GM12878 (cell line): ENCODE measurements at regions not wholly inside any gene's neighbourhood (a gene's known extent, or its start where the extent isn't known, plus 50 kb on each side); places are given as distances from the start of the nearest gene placed in this dataset.

Experiments used
- ATAC-seq: fragments of 200-7000 bp; cut with Tn5 transposase; 3 replicates; pipeline ENCODE4 v1.9.1; 2020; ENCODE audit warnings: mild to moderate bottlenecking, moderate library complexity
- BruUV-seq: library from RNA; stranded (reverse); fragments of 400-500 nt; replicated peaks from 2 replicates; lab custom pipeline; 2021; lab: Mats Ljungman, UMichigan
- CTCF ChIA-PET: fragments of 300-600 bp; sonication (Branson Sonifier 250); formaldehyde crosslinking; extraction: SDS; loops from one replicate; lab custom pipeline; 2021; ENCODE audit warnings: inconsistent platforms; lab: Yijun Ruan, JAX
- POLR2A ChIA-PET: fragments of 350-600 bp; formaldehyde crosslinking; extraction: SDS; loops from one replicate; lab custom pipeline; 2021; ENCODE audit warnings: inconsistent platforms; lab: Charles Lee
- RAD21 ChIA-PET: fragments of 300-600 bp; sonication (Branson Sonifier 250); formaldehyde crosslinking; loops from one replicate; lab custom pipeline; 2023; ENCODE audit warnings: antibody characterized with exemption; ENCODE audit not compliant: unreplicated experiment; lab: Charles Lee
- SMC1A ChIA-PET: fragments of 300-600 bp; sonication (Branson Sonifier 250); formaldehyde crosslinking; loops from one replicate; lab custom pipeline; 2023; ENCODE audit not compliant: unreplicated experiment, uncharacterized antibody; lab: Charles Lee
- DNase-seq: peaks from one replicate; pipeline ENCODE4 v3.0.0-alpha.2; 2011; ENCODE audit warnings: low read depth, low spot score
- FAIRE-seq: peaks from 3 replicates; lab custom pipeline; 2011; peaks lifted over from hg19 to GRCh38; lab: Jason Lieb, UNC
- H2AFZ ChIP-seq: 2 replicates; pipeline ENCODE4 v1.6.0; 2011; ENCODE audit warnings: low read depth, low read length, control low read depth; ENCODE audit not compliant: control insufficient read depth
- H3K27ac ChIP-seq: 2 replicates; pipeline ENCODE4 v1.5.1; 2011; ENCODE audit warnings: control low read depth; ENCODE audit not compliant: control insufficient read depth, insufficient read depth
- H3K27me3 ChIP-seq, 2 experiments: replicated peaks in 1 of 2; 2 replicates each; pipeline versions ENCODE4 v1.6.0 to v1.6.1; 2011; ENCODE audit warnings: low read length in 1 of 2; ENCODE audit not compliant: control insufficient read depth in 2 of 2, insufficient read depth in 2 of 2
- H3K36me3 ChIP-seq, 2 experiments: 2 replicates each; pipeline ENCODE4 v1.5.1; 2011; ENCODE audit warnings: low read length in 1 of 2; ENCODE audit not compliant: control insufficient read depth in 2 of 2, insufficient read depth in 2 of 2
- H3K4me1 ChIP-seq: 2 replicates; pipeline ENCODE4 v1.6.1; 2011; ENCODE audit warnings: mild to moderate bottlenecking, low read length, moderate library complexity, mixed read lengths; ENCODE audit not compliant: control insufficient read depth, insufficient read depth
- H3K4me2 ChIP-seq: 2 replicates; pipeline ENCODE4 v1.6.0; 2011; ENCODE audit warnings: control low read depth; ENCODE audit not compliant: control insufficient read depth, insufficient read depth
- H3K4me3 ChIP-seq: fragments of 200-600 bp; sonication (generic); 2 replicates; pipeline ENCODE4 v1.5.1; 2016
- H3K79me2 ChIP-seq: 2 replicates; pipeline ENCODE4 v1.6.0; 2011; ENCODE audit warnings: low read length; ENCODE audit not compliant: control insufficient read depth, insufficient read depth
- H3K9ac ChIP-seq: 2 replicates; pipeline ENCODE4 v1.8.0; 2011; ENCODE audit warnings: low read length, control low read depth, mixed read lengths; ENCODE audit not compliant: control insufficient read depth, insufficient read depth
- H3K9me3 ChIP-seq: replicated peaks from 3 replicates; pipeline ENCODE4 v1.5.1; 2011; ENCODE audit warnings: mild to moderate bottlenecking, low read length; ENCODE audit not compliant: control insufficient read depth, insufficient read depth
- H4K20me1 ChIP-seq: 2 replicates; pipeline ENCODE4 v1.6.0; 2011; ENCODE audit not compliant: control insufficient read depth, insufficient read depth
- BACH1 ChIP-seq: fragments of 450-650 bp; IDR thresholded peaks from 2 replicates; pipeline ENCODE4 v1.6.1; 2017; ENCODE audit warnings: mild to moderate bottlenecking, borderline replicate concordance
- BMI1 ChIP-seq: fragments of 450-650 bp; IDR thresholded peaks from 2 replicates; pipeline ENCODE4 v1.6.1; 2016; ENCODE audit warnings: mild to moderate bottlenecking, moderate library complexity, borderline replicate concordance
- HDAC6 ChIP-seq: fragments of 200-600 bp; sonication (generic); IDR thresholded peaks from one replicate; pipeline ENCODE4 v1.8.0; 2017; ENCODE audit warnings: antibody characterized with exemption; ENCODE audit not compliant: unreplicated experiment
- NR2C2 ChIP-seq: IDR thresholded peaks from 2 replicates; pipeline ENCODE4 v1.6.1; 2011; ENCODE audit warnings: borderline replicate concordance, low read depth; ENCODE audit not compliant: control insufficient read depth, insufficient read length
- NRF1 ChIP-seq: conservative IDR thresholded peaks from 2 replicates; pipeline ENCODE4 v1.6.1; 2011; ENCODE audit warnings: mild to moderate bottlenecking, low read depth, low read length, improper control_type of control experiment
- SMARCA5 ChIP-seq: fragments of 450-650 bp; IDR thresholded peaks from 2 replicates; pipeline ENCODE4 v1.6.1; 2017; ENCODE audit warnings: mild to moderate bottlenecking
- SP1 ChIP-seq: IDR thresholded peaks from one replicate; pipeline ENCODE4 v1.6.1; 2011; ENCODE audit warnings: low read depth, low read length
- SPI1 ChIP-seq: IDR thresholded peaks from 2 replicates; pipeline ENCODE4 v1.6.1; 2011; ENCODE audit warnings: low read depth, mild to moderate bottlenecking, low read length, moderate library complexity, borderline replicate concordance; ENCODE audit not compliant: insufficient read depth
- TAF1 ChIP-seq: IDR thresholded peaks from 2 replicates; pipeline ENCODE4 v1.6.1; 2011; ENCODE audit warnings: mild to moderate bottlenecking, low read depth, low read length, borderline replicate concordance
- TCF3 ChIP-seq: IDR thresholded peaks from 2 replicates; pipeline ENCODE4 v1.6.1; 2012; ENCODE audit warnings: low read depth, mild to moderate bottlenecking, low read length, borderline replicate concordance; ENCODE audit not compliant: insufficient read depth
- WGBS: methylation state at CpG from one replicate; pipeline ENCODE4 v1.1.6; 2016; ENCODE audit warnings: low lambda C conversion rate; ENCODE audit not compliant: insufficient replicate concordance, insufficient coverage; ENCODE audit errors: missing lambda C conversion rate; 5-methylcytosine and 5-hydroxymethylcytosine counted together
- in situ Hi-C: fragments of 300-500 bp; cut with MboI; formaldehyde crosslinking; loops from 9 replicates; pipeline ENCODE4 v1.14.3; 2018; ENCODE audit warnings: mixed read lengths
- intact Hi-C: fragments of 100-400 bp; cut with micrococcal nuclease; formaldehyde crosslinking; loops from one replicate; pipeline ENCODE4 v1.14.2; 2022; ENCODE audit not compliant: unreplicated experiment
- TF ChIP-seq, protein P1 (sequence below): IDR thresholded peaks from 2 replicates; pipeline ENCODE4 v1.6.1; 2012; ENCODE audit warnings: low read depth, low read length, improper control_type of control experiment
- TF ChIP-seq, protein P2 (sequence below): IDR thresholded peaks from 2 replicates; pipeline ENCODE4 v1.6.1; 2012; ENCODE audit warnings: low read depth, low read length, improper control_type of control experiment

DNA sequence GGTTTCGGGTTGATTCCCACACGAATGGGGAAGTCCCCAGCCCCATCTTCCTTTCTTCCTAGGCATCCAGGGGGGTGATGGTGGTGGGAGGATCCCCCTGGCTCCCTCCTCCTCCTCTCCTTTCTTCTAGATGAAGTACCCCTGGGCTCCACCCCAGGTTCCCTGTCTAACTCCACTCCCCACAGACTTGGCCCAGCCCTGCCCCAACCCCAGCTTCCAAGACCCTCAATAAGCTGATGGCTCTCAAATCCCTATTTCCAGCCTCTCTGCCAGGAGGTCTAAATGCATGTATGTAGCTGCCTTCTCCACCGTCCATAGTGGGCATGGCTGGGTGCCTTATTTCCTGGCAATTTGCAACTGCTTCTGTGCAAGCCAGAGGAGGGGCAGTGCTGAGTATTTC lies 383.7 kb downstream of the BCL11B start:
- DNase-seq (no peak), ATAC-seq (no peak), FAIRE-seq (no peak)
- Histone ChIP-seq H3K27ac (no peak overlapping the region), H4K20me1 (no peaks in the 10 kb centered on the region), H3K4me2 (no peak overlapping the region), H3K9ac (no peak overlapping the region), H3K36me3 (no peaks in the 10 kb centered on the region), H2AFZ (no peak overlapping the region), H3K9me3 (no peaks in the 10 kb centered on the region; the same call in 2 of the 3 replicates), H3K4me1 (no peaks in the 10 kb centered on the region), H3K27me3 (no peaks in the 10 kb centered on the region), H3K4me3 (no peak overlapping the region), H3K79me2 (no peaks in the 10 kb centered on the region)
- WGBS = 15% methylated on average over 3 of the region's 3 CpGs
- ChIA-PET POLR2A (no interaction called here), RAD21 (no interaction called here), SMC1A (no interaction called here), CTCF (no interaction called here)
- BruUV-seq = no TSS peak
- intact Hi-C loops (no loop called here), in situ Hi-C loops (no loop called here)
- TF ChIP-seq NRF1 = no peak
- no peak for TF ChIP-seq BACH1
- TF ChIP-seq HDAC6 = no peak
- TF ChIP-seq SPI1 = no peak
- TF ChIP-seq, protein P1, sequence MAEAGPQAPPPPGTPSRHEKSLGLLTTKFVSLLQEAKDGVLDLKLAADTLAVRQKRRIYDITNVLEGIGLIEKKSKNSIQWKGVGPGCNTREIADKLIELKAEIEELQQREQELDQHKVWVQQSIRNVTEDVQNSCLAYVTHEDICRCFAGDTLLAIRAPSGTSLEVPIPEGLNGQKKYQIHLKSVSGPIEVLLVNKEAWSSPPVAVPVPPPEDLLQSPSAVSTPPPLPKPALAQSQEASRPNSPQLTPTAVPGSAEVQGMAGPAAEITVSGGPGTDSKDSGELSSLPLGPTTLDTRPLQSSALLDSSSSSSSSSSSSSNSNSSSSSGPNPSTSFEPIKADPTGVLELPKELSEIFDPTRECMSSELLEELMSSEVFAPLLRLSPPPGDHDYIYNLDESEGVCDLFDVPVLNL = no peak
- TF ChIP-seq TAF1 = no peak
- TF ChIP-seq SP1 = no peak
- TF ChIP-seq TCF3 = no peak
- TF ChIP-seq NR2C2 = no peak
- TF ChIP-seq, protein P2, sequence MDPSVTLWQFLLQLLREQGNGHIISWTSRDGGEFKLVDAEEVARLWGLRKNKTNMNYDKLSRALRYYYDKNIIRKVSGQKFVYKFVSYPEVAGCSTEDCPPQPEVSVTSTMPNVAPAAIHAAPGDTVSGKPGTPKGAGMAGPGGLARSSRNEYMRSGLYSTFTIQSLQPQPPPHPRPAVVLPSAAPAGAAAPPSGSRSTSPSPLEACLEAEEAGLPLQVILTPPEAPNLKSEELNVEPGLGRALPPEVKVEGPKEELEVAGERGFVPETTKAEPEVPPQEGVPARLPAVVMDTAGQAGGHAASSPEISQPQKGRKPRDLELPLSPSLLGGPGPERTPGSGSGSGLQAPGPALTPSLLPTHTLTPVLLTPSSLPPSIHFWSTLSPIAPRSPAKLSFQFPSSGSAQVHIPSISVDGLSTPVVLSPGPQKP = no peak
- TF ChIP-seq SMARCA5 = no peak
- TF ChIP-seq BMI1 = no peak
